GM12878 (cell line): ENCODE measurements at regions not wholly inside any gene's neighbourhood (a gene's known extent, or its start where the extent isn't known, plus 50 kb on each side); places are given as distances from the start of the nearest gene placed in this dataset.

Experiments used
- ATAC-seq: fragments of 200-7000 bp; cut with Tn5 transposase; 3 replicates; pipeline ENCODE4 v1.9.1; 2020; ENCODE audit warnings: mild to moderate bottlenecking, moderate library complexity
- BruUV-seq: library from RNA; stranded (reverse); fragments of 400-500 nt; replicated peaks from 2 replicates; lab custom pipeline; 2021; lab: Mats Ljungman, UMichigan
- CTCF ChIA-PET: fragments of 300-600 bp; sonication (Branson Sonifier 250); formaldehyde crosslinking; extraction: SDS; loops from one replicate; lab custom pipeline; 2021; ENCODE audit warnings: inconsistent platforms; lab: Yijun Ruan, JAX
- POLR2A ChIA-PET: fragments of 350-600 bp; formaldehyde crosslinking; extraction: SDS; loops from one replicate; lab custom pipeline; 2021; ENCODE audit warnings: inconsistent platforms; lab: Charles Lee
- RAD21 ChIA-PET: fragments of 300-600 bp; sonication (Branson Sonifier 250); formaldehyde crosslinking; loops from one replicate; lab custom pipeline; 2023; ENCODE audit warnings: antibody characterized with exemption; ENCODE audit not compliant: unreplicated experiment; lab: Charles Lee
- SMC1A ChIA-PET: fragments of 300-600 bp; sonication (Branson Sonifier 250); formaldehyde crosslinking; loops from one replicate; lab custom pipeline; 2023; ENCODE audit not compliant: unreplicated experiment, uncharacterized antibody; lab: Charles Lee
- DNase-seq: peaks from one replicate; pipeline ENCODE4 v3.0.0-alpha.2; 2011; ENCODE audit warnings: low read depth, low spot score
- FAIRE-seq: peaks from 3 replicates; lab custom pipeline; 2011; peaks lifted over from hg19 to GRCh38; lab: Jason Lieb, UNC
- H2AFZ ChIP-seq: 2 replicates; pipeline ENCODE4 v1.6.0; 2011; ENCODE audit warnings: low read depth, low read length, control low read depth; ENCODE audit not compliant: control insufficient read depth
- H3K27ac ChIP-seq: 2 replicates; pipeline ENCODE4 v1.5.1; 2011; ENCODE audit warnings: control low read depth; ENCODE audit not compliant: control insufficient read depth, insufficient read depth
- H3K27me3 ChIP-seq, 2 experiments: replicated peaks in 1 of 2; 2 replicates each; pipeline versions ENCODE4 v1.6.0 to v1.6.1; 2011; ENCODE audit warnings: low read length in 1 of 2; ENCODE audit not compliant: control insufficient read depth in 2 of 2, insufficient read depth in 2 of 2
- H3K36me3 ChIP-seq, 2 experiments: 2 replicates each; pipeline ENCODE4 v1.5.1; 2011; ENCODE audit warnings: low read length in 1 of 2; ENCODE audit not compliant: control insufficient read depth in 2 of 2, insufficient read depth in 2 of 2
- H3K4me1 ChIP-seq: 2 replicates; pipeline ENCODE4 v1.6.1; 2011; ENCODE audit warnings: mild to moderate bottlenecking, low read length, moderate library complexity, mixed read lengths; ENCODE audit not compliant: control insufficient read depth, insufficient read depth
- H3K4me2 ChIP-seq: 2 replicates; pipeline ENCODE4 v1.6.0; 2011; ENCODE audit warnings: control low read depth; ENCODE audit not compliant: control insufficient read depth, insufficient read depth
- H3K4me3 ChIP-seq: fragments of 200-600 bp; sonication (generic); 2 replicates; pipeline ENCODE4 v1.5.1; 2016
- H3K79me2 ChIP-seq: 2 replicates; pipeline ENCODE4 v1.6.0; 2011; ENCODE audit warnings: low read length; ENCODE audit not compliant: control insufficient read depth, insufficient read depth
- H3K9ac ChIP-seq: 2 replicates; pipeline ENCODE4 v1.8.0; 2011; ENCODE audit warnings: low read length, control low read depth, mixed read lengths; ENCODE audit not compliant: control insufficient read depth, insufficient read depth
- H3K9me3 ChIP-seq: replicated peaks from 3 replicates; pipeline ENCODE4 v1.5.1; 2011; ENCODE audit warnings: mild to moderate bottlenecking, low read length; ENCODE audit not compliant: control insufficient read depth, insufficient read depth
- H4K20me1 ChIP-seq: 2 replicates; pipeline ENCODE4 v1.6.0; 2011; ENCODE audit not compliant: control insufficient read depth, insufficient read depth
- CBX5 ChIP-seq: sonication (generic); IDR thresholded peaks from 2 replicates; pipeline ENCODE4 v1.6.1; 2016; ENCODE audit warnings: low read depth, moderate library complexity, mild to moderate bottlenecking, inconsistent platforms
- CHD4 ChIP-seq: fragments of 200-600 bp; sonication (generic); IDR thresholded peaks from 2 replicates; pipeline ENCODE4 v1.6.1; 2016; ENCODE audit warnings: mild to moderate bottlenecking
- CREM ChIP-seq: IDR thresholded peaks from 2 replicates; pipeline ENCODE4 v1.6.1; 2014; ENCODE audit warnings: antibody characterized with exemption, low read depth
- CTCF ChIP-seq, 3 experiments: IDR thresholded peaks in 2 of 3; conservative IDR thresholded peaks in 1 of 3; 2 replicates each; pipeline ENCODE4 v1.5.1; 2011; ENCODE audit warnings: low read depth in 3 of 3, low read length in 3 of 3, mild to moderate bottlenecking in 3 of 3, control low read depth in 2 of 3, moderate library complexity in 2 of 3, inconsistent platforms in 1 of 3, mixed read lengths in 1 of 3; ENCODE audit not compliant: control insufficient read depth in 2 of 3, insufficient read depth in 1 of 3; ENCODE audit errors: extremely low read depth in 1 of 3
- DPF2 ChIP-seq: fragments of 450-650 bp; IDR thresholded peaks from 2 replicates; pipeline ENCODE4 v1.6.1; 2017; ENCODE audit warnings: mild to moderate bottlenecking
- IRF3 ChIP-seq: fragments of 450-650 bp; IDR thresholded peaks from 2 replicates; pipeline ENCODE4 v1.6.1; 2014; ENCODE audit warnings: mild to moderate bottlenecking
- MTA3 ChIP-seq: IDR thresholded peaks from 2 replicates; pipeline ENCODE4 v1.6.1; 2012; ENCODE audit warnings: low read length, inconsistent platforms, borderline replicate concordance
- NFIC ChIP-seq: IDR thresholded peaks from 2 replicates; pipeline ENCODE4 v1.6.1; 2012; ENCODE audit warnings: low read depth, mild to moderate bottlenecking, inconsistent platforms, low read length, moderate library complexity
- PRDM15 ChIP-seq: fragments of 450-650 bp; formaldehyde crosslinking; IDR thresholded peaks from 2 replicates; pipeline ENCODE4 v1.4.0; 2020; ENCODE audit warnings: mild to moderate bottlenecking, moderate library complexity
- RAD21 ChIP-seq: IDR thresholded peaks from 2 replicates; pipeline ENCODE4 v1.6.1; 2011; ENCODE audit warnings: mild to moderate bottlenecking, low read depth, low read length, moderate library complexity; ENCODE audit not compliant: insufficient read depth
- SMC3 ChIP-seq: IDR thresholded peaks from 2 replicates; pipeline ENCODE4 v1.6.1; 2011; ENCODE audit warnings: low read length, improper control_type of control experiment, borderline replicate concordance
- SUZ12 ChIP-seq: fragments of 200-600 bp; sonication (generic); IDR thresholded peaks from one replicate; pipeline ENCODE4 v1.6.1; 2018; ENCODE audit warnings: antibody characterized with exemption, mild to moderate bottlenecking; ENCODE audit not compliant: unreplicated experiment
- ZNF24 ChIP-seq: fragments of 450-650 bp; IDR thresholded peaks from 2 replicates; pipeline ENCODE4 v1.6.1; 2017; ENCODE audit warnings: antibody characterized with exemption, mild to moderate bottlenecking
- ZNF622 ChIP-seq: fragments of 450-650 bp; IDR thresholded peaks from 2 replicates; pipeline ENCODE4 v1.6.1; 2017; ENCODE audit warnings: mild to moderate bottlenecking, inconsistent platforms
- WGBS: methylation state at CpG from one replicate; pipeline ENCODE4 v1.1.6; 2016; ENCODE audit warnings: low lambda C conversion rate; ENCODE audit not compliant: insufficient replicate concordance, insufficient coverage; ENCODE audit errors: missing lambda C conversion rate; 5-methylcytosine and 5-hydroxymethylcytosine counted together
- in situ Hi-C: fragments of 300-500 bp; cut with MboI; formaldehyde crosslinking; loops from 9 replicates; pipeline ENCODE4 v1.14.3; 2018; ENCODE audit warnings: mixed read lengths
- intact Hi-C: fragments of 100-400 bp; cut with micrococcal nuclease; formaldehyde crosslinking; loops from one replicate; pipeline ENCODE4 v1.14.2; 2022; ENCODE audit not compliant: unreplicated experiment

GRCh38 chr15:69801144-69801543 lies 296.6 kb downstream of the TLE3 start:
- RAD21 ChIA-PET: interaction anchor here (0.6 kb wide), 1 partner anchor 618 kb away, joined by 3 read pairs; no protein-coding TSS in a partner anchor
- Histone ChIP-seq H3K4me2 (no peak overlapping the region), H2AFZ (no peak overlapping the region), H3K79me2 (no peaks in the 10 kb centered on the region), H4K20me1 (no peaks in the 10 kb centered on the region; the same call in 1 of the 2 replicates), H3K4me3 (no peak overlapping the region), H3K27me3 (peaks cover 2 to 8% of the 10 kb centered on the region in 2 experiments), H3K9me3 (no peaks in the 10 kb centered on the region), H3K9ac (no peak overlapping the region), H3K36me3 (no peaks in the 10 kb centered on the region), H3K27ac (no peak overlapping the region), H3K4me1 (no peaks in the 10 kb centered on the region)
- CTCF ChIA-PET: no interaction called here
- ATAC-seq (no peak), FAIRE-seq (no peak), DNase-seq (no peak)
- in situ Hi-C loops: no loop called here
- SMC1A ChIA-PET: no interaction called here
- POLR2A ChIA-PET: no interaction called here
- intact Hi-C loops: no loop called here
- no TSS peak for BruUV-seq
- no peak for TF ChIP-seq CHD4
- TF ChIP-seq DPF2: no peak
- no peak for TF ChIP-seq PRDM15 (CRISPR knock-in tag)
- no peak for TF ChIP-seq SMC3
- no peak for TF ChIP-seq IRF3
- no peak for TF ChIP-seq MTA3
- no peak for TF ChIP-seq CBX5
- TF ChIP-seq CREM: no peak
- TF ChIP-seq ZNF622: no peak
- TF ChIP-seq RAD21: no peak
- TF ChIP-seq ZNF24: no peak
- no peak for TF ChIP-seq CTCF (IDR thresholded peaks at IDR 0.05 in 2 of 3, conservative IDR thresholded peaks at IDR 0.05 in 1 of 3; ENCODE audit: control insufficient read depth in 2 of 3, extremely low read depth in 1 of 3, insufficient read depth in 1 of 3, low read depth in 3 of 3, low read length in 3 of 3)
- TF ChIP-seq SUZ12: no peak
- no peak for TF ChIP-seq NFIC
- 24% methylated on average over 9 of the region's 9 CpGs for WGBS
